ENCODE measurements at regions not wholly inside any gene's neighbourhood (a gene's known extent, or its start where the extent isn't known, plus 50 kb on each side); places are given as distances from the start of the nearest gene placed in this dataset.

GRCh38 chr10:90047243-90047729 is 345.9 kb downstream of the KIF20B start:
- TF ChIP-seq, protein P1, sequence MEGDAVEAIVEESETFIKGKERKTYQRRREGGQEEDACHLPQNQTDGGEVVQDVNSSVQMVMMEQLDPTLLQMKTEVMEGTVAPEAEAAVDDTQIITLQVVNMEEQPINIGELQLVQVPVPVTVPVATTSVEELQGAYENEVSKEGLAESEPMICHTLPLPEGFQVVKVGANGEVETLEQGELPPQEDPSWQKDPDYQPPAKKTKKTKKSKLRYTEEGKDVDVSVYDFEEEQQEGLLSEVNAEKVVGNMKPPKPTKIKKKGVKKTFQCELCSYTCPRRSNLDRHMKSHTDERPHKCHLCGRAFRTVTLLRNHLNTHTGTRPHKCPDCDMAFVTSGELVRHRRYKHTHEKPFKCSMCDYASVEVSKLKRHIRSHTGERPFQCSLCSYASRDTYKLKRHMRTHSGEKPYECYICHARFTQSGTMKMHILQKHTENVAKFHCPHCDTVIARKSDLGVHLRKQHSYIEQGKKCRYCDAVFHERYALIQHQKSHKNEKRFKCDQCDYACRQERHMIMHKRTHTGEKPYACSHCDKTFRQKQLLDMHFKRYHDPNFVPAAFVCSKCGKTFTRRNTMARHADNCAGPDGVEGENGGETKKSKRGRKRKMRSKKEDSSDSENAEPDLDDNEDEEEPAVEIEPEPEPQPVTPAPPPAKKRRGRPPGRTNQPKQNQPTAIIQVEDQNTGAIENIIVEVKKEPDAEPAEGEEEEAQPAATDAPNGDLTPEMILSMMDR (conservative IDR thresholded peaks at IDR 0.05; ENCODE audit: low read length), result no peak
- no peak for TF ChIP-seq EZH2phosphoT487 (IDR thresholded peaks at IDR 0.05; ENCODE audit: borderline replicate concordance, low read depth, low read length)

Data from OCI-LY7 (cell line).